H9 (cell line): ENCODE measurements at regions not wholly inside any gene's neighbourhood (a gene's known extent, or its start where the extent isn't known, plus 50 kb on each side); places are given as distances from the start of the nearest gene placed in this dataset.

Experiments used
- DNase-seq: peaks from one replicate; pipeline ENCODE4 v3.0.0-alpha.2; 2017
- H2AFZ ChIP-seq: one replicate; pipeline ENCODE4 v1.6.1; 2013; ENCODE audit warnings: mild to moderate bottlenecking, low read length, control low read depth, moderate library complexity
- H2AK5ac ChIP-seq: 2 replicates; pipeline ENCODE4 v1.6.1; 2013; ENCODE audit warnings: low read length, control low read depth, mixed read lengths; ENCODE audit not compliant: insufficient read length
- H2BK120ac ChIP-seq: one replicate; pipeline ENCODE4 v1.6.1; 2013; ENCODE audit warnings: low read depth, mild to moderate bottlenecking, low read length, control low read depth, inconsistent platforms; ENCODE audit not compliant: poor library complexity, severe bottlenecking
- H2BK12ac ChIP-seq: 2 replicates; pipeline ENCODE4 v1.6.1; 2013; ENCODE audit warnings: low read length, control low read depth, mixed read lengths, low read depth; ENCODE audit not compliant: insufficient read length
- H2BK15ac ChIP-seq: 2 replicates; pipeline ENCODE4 v1.6.1; 2013; ENCODE audit warnings: low read depth, low read length, control low read depth
- H2BK20ac ChIP-seq: one replicate; pipeline ENCODE4 v1.6.1; 2013; ENCODE audit warnings: low read depth, mild to moderate bottlenecking, low read length, control low read depth, inconsistent platforms; ENCODE audit not compliant: poor library complexity, severe bottlenecking
- H2BK5ac ChIP-seq: 2 replicates; pipeline ENCODE4 v1.6.1; 2013; ENCODE audit warnings: low read length, control low read depth, mixed read lengths; ENCODE audit not compliant: insufficient read length
- H3K14ac ChIP-seq: 2 replicates; pipeline ENCODE4 v1.6.1; 2013; ENCODE audit warnings: low read length, control low read depth; ENCODE audit not compliant: insufficient read depth
- H3K18ac ChIP-seq: 2 replicates; pipeline ENCODE4 v1.6.1; 2013; ENCODE audit warnings: low read depth, mild to moderate bottlenecking, mixed read lengths, low read length, control low read depth; ENCODE audit not compliant: insufficient read length
- H3K23ac ChIP-seq: 2 replicates; pipeline ENCODE4 v1.6.1; 2013; ENCODE audit warnings: low read length, control low read depth, mixed read lengths, low read depth; ENCODE audit not compliant: insufficient read length
- H3K23me2 ChIP-seq: 2 replicates; pipeline ENCODE4 v1.6.1; 2013; ENCODE audit warnings: low read depth, mild to moderate bottlenecking, mixed read lengths, low read length, control low read depth; ENCODE audit not compliant: insufficient read length, poor library complexity, severe bottlenecking
- H3K27ac ChIP-seq: 2 replicates; pipeline ENCODE4 v1.5.1; 2013; ENCODE audit warnings: low read length, control low read depth, mixed read lengths, low read depth; ENCODE audit not compliant: insufficient read length
- H3K27me3 ChIP-seq: 2 replicates; pipeline ENCODE4 v1.6.1; 2013; ENCODE audit warnings: low read length, control low read depth, inconsistent platforms; ENCODE audit not compliant: insufficient read depth
- H3K4ac ChIP-seq: 2 replicates; pipeline ENCODE4 v1.6.1; 2013; ENCODE audit warnings: low read depth, mild to moderate bottlenecking, control low read depth, inconsistent platforms, low read length, moderate library complexity
- H3K4me1 ChIP-seq: 2 replicates; pipeline ENCODE4 v1.6.1; 2013; ENCODE audit warnings: low read length, control low read depth, inconsistent platforms; ENCODE audit not compliant: insufficient read depth
- H3K4me2 ChIP-seq: 2 replicates; pipeline ENCODE4 v1.6.1; 2013; ENCODE audit warnings: low read length, control low read depth, mixed read lengths; ENCODE audit not compliant: insufficient read length, insufficient read depth
- H3K56ac ChIP-seq: 2 replicates; pipeline ENCODE4 v1.6.1; 2013; ENCODE audit warnings: low read depth, mild to moderate bottlenecking, mixed read lengths, low read length, control low read depth; ENCODE audit not compliant: insufficient read length
- H3K79me1 ChIP-seq: 2 replicates; pipeline ENCODE4 v1.6.1; 2013; ENCODE audit warnings: low read depth, mild to moderate bottlenecking, moderate library complexity, low read length, control low read depth, inconsistent platforms; ENCODE audit not compliant: insufficient read depth, poor library complexity, severe bottlenecking
- H3K79me2 ChIP-seq: 2 replicates; pipeline ENCODE4 v1.6.1; 2013; ENCODE audit warnings: low read length, control low read depth, inconsistent platforms; ENCODE audit not compliant: insufficient read depth
- H3K9ac ChIP-seq: 2 replicates; pipeline ENCODE4 v1.6.1; 2013; ENCODE audit warnings: low read length, control low read depth, mixed read lengths; ENCODE audit not compliant: insufficient read length; ENCODE audit errors: extremely low read depth
- H3K9me3 ChIP-seq: one replicate; pipeline ENCODE4 v1.6.1; 2013; ENCODE audit warnings: low read depth, low read length, inconsistent platforms; ENCODE audit not compliant: control insufficient read depth
- H3T11ph ChIP-seq: one replicate; pipeline ENCODE4 v1.6.1; 2013; ENCODE audit warnings: mild to moderate bottlenecking, low read length, control low read depth, inconsistent platforms
- H4K20me1 ChIP-seq: one replicate; pipeline ENCODE4 v1.6.1; 2013; ENCODE audit not compliant: control insufficient read depth, insufficient read length, insufficient read depth
- H4K5ac ChIP-seq: 2 replicates; pipeline ENCODE4 v1.6.1; 2013; ENCODE audit warnings: low read depth, mild to moderate bottlenecking, mixed read lengths, low read length, control low read depth; ENCODE audit not compliant: insufficient read length
- H4K8ac ChIP-seq: replicated peaks from 2 replicates; pipeline ENCODE4 v1.6.1; 2013; ENCODE audit warnings: low read length, control low read depth, mixed read lengths, low read depth; ENCODE audit not compliant: insufficient read length
- H4K91ac ChIP-seq: 2 replicates; pipeline ENCODE4 v1.6.1; 2013; ENCODE audit warnings: low read depth, mild to moderate bottlenecking, moderate library complexity, mixed read lengths, low read length, control low read depth; ENCODE audit not compliant: insufficient read length
- H3K27ac Mint-ChIP-seq, 3 experiments: 2 replicates in 2 of 3; 3 replicates in 1 of 3; pipeline ENCODE4 v1.8.0; 2020 to 2021; ENCODE audit warnings: mixed read lengths in 3 of 3, mild to moderate bottlenecking in 1 of 3, moderate library complexity in 1 of 3
- H3K27me3 Mint-ChIP-seq: 2 replicates; pipeline ENCODE4 v1.8.0; 2021; ENCODE audit warnings: low read depth, mild to moderate bottlenecking, moderate library complexity, mixed read lengths
- H3K36me3 Mint-ChIP-seq, 3 experiments: 2 replicates in 2 of 3; 3 replicates in 1 of 3; pipeline ENCODE4 v1.8.0; 2020 to 2021; ENCODE audit warnings: low read depth in 3 of 3, mixed read lengths in 3 of 3; ENCODE audit not compliant: insufficient read depth in 1 of 3
- H3K4me1 Mint-ChIP-seq, 2 experiments: 2 replicates each; pipeline ENCODE4 v1.8.0; 2020; ENCODE audit warnings: mixed read lengths in 2 of 2
- H3K4me3 Mint-ChIP-seq, 2 experiments: 2 replicates in 1 of 2; 3 replicates in 1 of 2; pipeline ENCODE4 v1.8.0; 2020 to 2021; ENCODE audit warnings: mild to moderate bottlenecking in 2 of 2, mixed read lengths in 2 of 2, moderate library complexity in 1 of 2
- H3K9me3 Mint-ChIP-seq, 2 experiments: 2 replicates in 1 of 2; 3 replicates in 1 of 2; pipeline ENCODE4 v1.8.0; 2020; ENCODE audit warnings: mild to moderate bottlenecking in 2 of 2, mixed read lengths in 2 of 2, moderate library complexity in 1 of 2
- CTCF ChIP-seq: fragments of 200-600 bp; sonication (generic); conservative IDR thresholded peaks from 3 replicates; pipeline ENCODE4 v1.8.0; 2021; ENCODE audit warnings: antibody characterized with exemption, mild to moderate bottlenecking
- WGBS: extraction: QIAGEN DNeasy Blood & Tissue Kit; methylation state at CpG from one replicate; pipeline ENCODE4 v1.1.7; 2013; ENCODE audit warnings: missing lambda C conversion rate, low lambda C conversion rate, mixed read lengths; ENCODE audit not compliant: insufficient read length; ENCODE audit errors: extremely low coverage; 5-methylcytosine and 5-hydroxymethylcytosine counted together

- H3K9ac ChIP-seq: no peak overlapping the region
- H3K14ac ChIP-seq: no peak overlapping the region
- no peak overlapping the region for H4K8ac ChIP-seq
- H3K18ac ChIP-seq: no peak overlapping the region
- H3K27me3 ChIP-seq: no peaks in the 10 kb centered on the region
- H3K23ac ChIP-seq: no peak overlapping the region
- H3K79me1 ChIP-seq: no peaks in the 10 kb centered on the region
- H2AFZ ChIP-seq: no peak overlapping the region
- H3K4me1 Mint-ChIP-seq: peaks cover 6 to 13% of the 10 kb centered on the region in 2 experiments
- no peak overlapping the region for H2BK12ac ChIP-seq
- H4K20me1 ChIP-seq: no peaks in the 10 kb centered on the region
- H3K36me3 Mint-ChIP-seq: peaks cover under 1 to 13% (median 2%) of the 10 kb centered on the region in 3 experiments; a peak in 4 of 7 replicates
- no peak overlapping the region for H2BK120ac ChIP-seq
- peaks cover 7 to 10% of the 10 kb centered on the region in 2 experiments for H3K9me3 Mint-ChIP-seq
- H2BK15ac ChIP-seq: no peak overlapping the region
- no peaks in the 10 kb centered on the region for H3K9me3 ChIP-seq
- no peaks in the 10 kb centered on the region; the same call in 1 of the 2 replicates for H3K27me3 Mint-ChIP-seq
- no peak for TF ChIP-seq CTCF
- H3K27ac ChIP-seq: no peak overlapping the region
- no peaks in the 10 kb centered on the region for H3K23me2 ChIP-seq
- no peak overlapping the region for H3T11ph ChIP-seq
- no peak overlapping the region for H2AK5ac ChIP-seq
- no peak overlapping the region for H4K5ac ChIP-seq
- H3K4me3 Mint-ChIP-seq: no peak overlapping the region
- no peak overlapping the region for H3K27ac Mint-ChIP-seq
- no peaks in the 10 kb centered on the region for H3K79me2 ChIP-seq
- no peak overlapping the region for H4K91ac ChIP-seq
- no peaks in the 10 kb centered on the region for H3K4me1 ChIP-seq
- H3K56ac ChIP-seq: no peak overlapping the region
- no peak overlapping the region for H3K4ac ChIP-seq
- no peak for DNase-seq
- WGBS: no CpG with 5 or more reads among the region's 3 CpGs
- no peak overlapping the region for H2BK20ac ChIP-seq
- no peak overlapping the region for H3K4me2 ChIP-seq
- H2BK5ac ChIP-seq: no peak overlapping the region
Observed at GRCh38 chr1:208437401-208437800, 193.2 kb upstream of the PLXNA2 start.
